HG03354 (cell line): ENCODE measurements at regions not wholly inside any gene's neighbourhood (a gene's known extent, or its start where the extent isn't known, plus 50 kb on each side); places are given as distances from the start of the nearest gene placed in this dataset.
"Not testable (repeated sequence)": the region's sequence is repeated elsewhere in the genome, so short reads cannot be mapped to it uniquely, and the experiment has no call there.

Experiments
- ATAC-seq: cut with Tn5 transposase; IDR thresholded peaks from one replicate; pipeline ENCODE4 v1.9.1; 2021; ENCODE audit warnings: mild to moderate bottlenecking; ENCODE audit not compliant: unreplicated experiment, poor library complexity, severe bottlenecking

DNA sequence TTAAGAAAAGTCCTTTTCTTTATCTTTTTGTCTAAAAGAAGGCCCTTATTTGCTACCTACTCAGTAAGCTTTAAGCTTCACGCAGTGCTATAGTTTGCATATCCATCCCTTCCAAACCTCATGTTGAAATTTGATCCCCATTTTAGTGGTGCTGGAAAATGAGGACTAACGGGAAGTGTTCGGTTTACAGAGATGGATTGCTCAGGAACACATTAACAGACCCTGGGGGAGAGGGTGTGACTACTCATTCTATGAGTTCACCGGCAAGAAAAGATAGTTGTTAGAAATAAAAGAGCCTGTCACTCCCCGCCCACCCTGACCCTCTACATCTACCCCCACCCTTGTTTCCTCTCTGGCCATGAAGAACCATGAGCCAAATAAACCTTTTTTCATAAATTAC is 546.2 kb downstream of the MEI4 start:
- no peak for ATAC-seq

DNA sequence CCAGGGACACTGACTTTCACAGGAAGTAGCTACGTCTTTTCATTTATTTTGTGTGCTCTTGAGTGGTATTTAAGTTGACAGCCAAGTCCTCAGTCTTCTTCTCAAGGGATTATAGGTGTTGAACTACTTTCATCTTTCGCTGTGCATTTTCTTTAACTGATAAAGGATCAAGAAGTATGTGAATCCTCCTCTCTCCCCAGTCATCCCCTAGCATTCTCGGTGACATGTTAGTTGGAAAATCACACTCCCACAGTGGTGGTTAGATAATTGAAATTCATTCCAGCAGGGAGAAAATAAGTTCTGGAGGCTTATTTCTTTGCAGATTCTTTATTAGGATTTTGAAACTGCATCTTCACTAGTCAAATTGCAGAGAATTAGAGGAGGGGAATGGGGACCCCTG is 569.4 kb downstream of the MEI4 start:
- ATAC-seq = no peak

- no peak for ATAC-seq
These were observed 578.2 kb downstream of the MEI4 start for GRCh38 chr6:78231002-78231401.

GRCh38 chr6:78243519-78243918 is 590.7 kb downstream of the MEI4 start:
- ATAC-seq = no peak

DNA sequence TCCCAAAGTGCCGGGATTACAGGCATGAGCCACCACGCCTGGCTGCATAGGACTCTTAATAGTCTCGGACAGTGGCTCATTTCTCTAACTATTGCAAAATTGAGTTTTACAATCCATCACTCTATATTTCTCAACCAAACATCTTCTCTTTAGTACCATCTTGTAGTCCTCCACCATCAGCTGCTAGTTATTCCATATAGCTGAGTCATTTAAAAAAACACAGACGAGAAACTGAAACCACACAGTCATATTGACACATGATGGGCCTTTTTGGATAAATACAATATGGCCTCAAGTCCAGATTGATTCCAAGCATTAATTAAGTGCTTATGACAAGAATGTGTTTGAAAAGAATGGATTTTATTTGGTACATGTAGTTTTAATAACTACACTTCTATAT is 599.1 kb downstream of the MEI4 start:
- ATAC-seq = no peak

- no peak for ATAC-seq
These were observed 600.8 kb downstream of the MEI4 start for GRCh38 chr6:78253618-78254017.

DNA sequence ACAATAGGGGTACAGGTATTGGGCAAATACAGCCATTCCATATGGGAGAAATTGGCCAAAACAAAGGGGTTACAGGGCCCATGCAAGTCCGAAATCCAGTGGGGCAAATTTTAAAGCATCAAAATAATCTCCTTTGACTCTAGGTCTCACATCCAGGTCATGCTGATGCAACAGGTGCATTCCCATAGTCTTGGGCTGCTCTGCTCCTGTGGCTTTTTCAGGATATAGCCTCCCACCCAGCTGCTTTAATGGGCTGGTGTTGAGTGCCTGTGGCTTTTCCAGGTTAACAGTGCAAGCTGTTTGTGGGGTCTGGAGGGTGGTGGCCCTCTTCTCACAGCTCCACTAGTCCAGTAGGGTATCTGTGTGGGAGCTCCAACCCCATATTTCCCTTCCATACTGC is 607.1 kb downstream of the MEI4 start:
- no peak for ATAC-seq

DNA sequence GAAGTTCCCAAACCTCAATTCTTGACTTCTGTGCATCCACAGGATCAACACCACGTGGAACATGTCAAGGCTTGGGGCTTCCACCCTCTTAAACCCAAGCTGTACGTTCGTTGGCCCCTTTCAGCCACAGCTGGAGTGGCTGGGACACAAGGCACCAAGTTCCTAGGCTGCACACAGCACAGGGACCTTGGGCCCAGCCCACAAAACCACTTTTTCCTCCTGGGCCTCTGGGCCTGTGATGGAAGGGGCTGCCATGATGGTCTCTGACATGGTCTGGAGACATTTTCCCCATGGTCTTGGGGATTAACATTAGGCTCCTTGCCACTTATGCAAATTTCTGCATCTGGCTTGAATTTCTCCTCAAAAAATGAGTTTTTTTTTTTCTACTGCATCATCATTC is 606.9 kb upstream of the IRAK1BP1 start:
- ATAC-seq = not testable (repeated sequence)

DNA sequence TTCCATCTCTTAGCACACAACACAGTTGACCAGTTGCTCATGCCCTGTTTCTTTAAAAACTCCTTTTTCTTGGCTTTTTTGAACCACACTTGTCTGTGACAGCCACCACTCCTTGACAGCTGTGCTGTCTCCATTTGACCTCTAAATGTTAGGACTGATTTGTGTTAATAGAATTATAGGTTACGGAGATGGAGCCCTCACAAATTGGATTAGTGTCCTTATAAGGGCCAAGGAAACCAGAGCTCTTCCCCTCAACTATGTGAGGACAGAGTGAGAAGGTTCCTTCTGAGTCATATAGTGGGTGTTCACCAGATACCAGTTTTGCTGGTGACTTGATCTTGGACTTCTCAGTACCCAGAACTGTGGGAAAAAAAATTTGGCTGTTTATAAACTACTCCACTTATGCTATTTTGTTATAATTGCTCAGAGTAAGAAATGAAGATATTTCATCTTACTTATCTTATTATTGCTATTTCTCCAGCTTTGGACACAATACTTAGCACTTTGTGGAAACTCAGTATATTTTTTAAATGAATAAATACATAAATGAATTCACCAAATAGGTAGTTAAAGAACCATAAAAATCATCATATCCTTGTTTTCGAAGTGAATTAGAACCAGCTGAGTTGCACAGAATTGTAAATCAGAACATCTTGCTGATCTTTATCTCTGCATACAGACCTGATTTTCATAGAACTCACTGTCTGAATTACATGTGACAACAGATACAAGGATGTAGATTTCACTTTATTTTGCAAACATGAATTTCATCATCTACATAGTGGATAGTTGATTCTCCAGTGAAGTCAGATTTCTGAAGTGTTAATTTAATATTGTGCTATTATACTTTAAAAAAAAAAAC is 598.5 kb upstream of the IRAK1BP1 start:
- no peak for ATAC-seq

DNA sequence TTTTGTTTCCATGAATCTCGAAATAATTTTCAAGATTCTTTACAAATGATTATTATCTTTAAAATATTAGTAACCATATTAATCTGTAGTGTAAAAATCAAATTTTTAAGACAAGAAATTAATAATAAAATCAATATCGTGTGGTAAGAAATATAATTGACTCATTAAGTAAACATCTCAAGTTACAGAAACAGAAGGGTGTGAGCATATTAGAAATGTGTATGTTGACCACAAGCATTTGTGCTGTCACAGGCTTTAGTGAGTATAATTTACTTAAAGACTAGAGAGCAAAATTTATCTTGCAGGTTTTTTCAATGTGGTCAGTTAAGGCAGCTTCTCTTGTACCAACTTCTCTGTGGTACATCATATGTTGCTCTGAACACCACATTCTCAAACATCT is 566.5 kb upstream of the IRAK1BP1 start:
- no peak for ATAC-seq

GRCh38 chr6:78302411-78302810 is 564.9 kb upstream of the IRAK1BP1 start:
- no peak for ATAC-seq

- no peak for ATAC-seq
These were observed 559.3 kb upstream of the IRAK1BP1 start for GRCh38 chr6:78308025-78308424.

GRCh38 chr6:78322068-78322845 is 545.1 kb upstream of the IRAK1BP1 start:
- no peak for ATAC-seq

GRCh38 chr6:78324213-78324612 is 543.1 kb upstream of the IRAK1BP1 start:
- no peak for ATAC-seq

GRCh38 chr6:78340755-78341154 is 526.6 kb upstream of the IRAK1BP1 start:
- ATAC-seq = no peak

DNA sequence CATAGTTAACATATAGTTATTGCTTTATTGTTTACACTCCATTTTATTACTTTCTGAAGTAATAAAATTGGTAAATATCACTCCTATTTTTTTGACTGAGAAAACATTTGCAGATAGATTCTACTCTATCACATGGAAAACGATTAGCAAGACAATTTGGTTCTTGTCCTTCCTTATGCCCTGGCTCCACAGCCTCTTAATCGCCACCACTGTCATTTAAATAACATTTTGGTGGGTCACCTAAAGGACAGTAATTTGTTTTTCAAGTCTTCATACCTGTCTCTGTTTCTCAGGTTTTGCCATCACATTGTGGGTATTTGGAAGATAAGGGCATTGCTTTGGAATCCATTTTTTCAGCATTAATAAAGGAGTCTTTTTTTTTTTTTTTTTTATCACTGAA is 521.5 kb upstream of the IRAK1BP1 start:
- ATAC-seq = no peak

- ATAC-seq = no peak
These were observed 520.0 kb upstream of the IRAK1BP1 start for GRCh38 chr6:78347191-78347916.

GRCh38 chr6:78353040-78353439 is 514.3 kb upstream of the IRAK1BP1 start:
- ATAC-seq = no peak

- no peak for ATAC-seq
These were observed 503.7 kb upstream of the IRAK1BP1 start for GRCh38 chr6:78363688-78364087.

GRCh38 chr6:78365473-78365872 is 501.9 kb upstream of the IRAK1BP1 start:
- no peak for ATAC-seq
